Upper lobe of left lung (tissue), 6 donors: ENCODE measurements at regions not wholly inside any gene's neighbourhood (a gene's known extent, or its start where the extent isn't known, plus 50 kb on each side); places are given as distances from the start of the nearest gene placed in this dataset.

Experiments
- ATAC-seq, 2 donors: fragments of 200-7000 bp; cut with Tn5 transposase; one replicate each; pipeline ENCODE4 v1.9.1; 2022; ENCODE audit warnings: mild to moderate bottlenecking in 2 of 2, moderate library complexity in 2 of 2; ENCODE audit not compliant: low FRiP score in 2 of 2
- DNase-seq, 2 donors: peaks; one replicate each; pipeline ENCODE4 v3.0.0-alpha.2; 2019 to 2020
- H3K27ac ChIP-seq, 4 donors: fragments of 200-600 bp; sonication (generic); one replicate each; pipeline ENCODE4 v1.5.1; 2016 to 2019
- H3K27me3 ChIP-seq, 4 donors: fragments of 200-600 bp; sonication (generic); one replicate each; pipeline ENCODE4 v1.5.1; 2017 to 2019
- H3K36me3 ChIP-seq, 4 donors: fragments of 200-600 bp; sonication (generic); one replicate each; pipeline ENCODE4 v1.5.1; 2016 to 2019
- H3K4me1 ChIP-seq, 4 donors: fragments of 200-600 bp; sonication (generic); one replicate each; pipeline ENCODE4 v1.5.1; 2018 to 2019
- H3K4me3 ChIP-seq, 4 donors: fragments of 200-600 bp; sonication (generic); one replicate each; pipeline ENCODE4 v1.5.1; 2017 to 2019; ENCODE audit warnings: mild to moderate bottlenecking in 2 of 4, moderate library complexity in 1 of 4
- H3K9me3 ChIP-seq, 4 donors: fragments of 200-600 bp; sonication (generic); one replicate each; pipeline ENCODE4 v1.5.1; 2018 to 2019
- EP300 ChIP-seq, 4 donors: sonication (generic); formaldehyde crosslinking; IDR thresholded peaks; one replicate each; pipeline ENCODE4 v1.5.1; 2017; ENCODE audit warnings: antibody characterized with exemption in 4 of 4, control low read depth in 2 of 4
- POLR2A ChIP-seq, 4 donors: fragments of 450-650 bp; IDR thresholded peaks; one replicate each; pipeline ENCODE4 v1.5.1; 2016 to 2017; ENCODE audit warnings: antibody characterized with exemption in 4 of 4, mild to moderate bottlenecking in 2 of 4
- POLR2AphosphoS5 ChIP-seq, 2 donors: sonication (generic); formaldehyde crosslinking; IDR thresholded peaks; one replicate each; pipeline ENCODE4 v1.5.1; 2017; ENCODE audit warnings: antibody characterized with exemption in 2 of 2
- WGBS, 2 donors: methylation state at CpG; one replicate each; pipeline ENCODE4 v1.1.5; 2017 to 2018; 5-methylcytosine and 5-hydroxymethylcytosine counted together
- TF ChIP-seq, protein P1 (sequence below), 6 experiments: fragments of 450-650 bp in 4 of 6; fragments of 200-600 bp in 2 of 6; sonication (generic) in 2 of 6; IDR thresholded peaks; one replicate each; pipeline ENCODE4 v1.5.1; 2016 to 2019; ENCODE audit warnings: antibody characterized with exemption in 6 of 6
- donor health status: DM: no; HTN: no; CAD: no; lungs with moderate emphysema.
- donor health status: DM: no; HTN: yes; CAD: no; lungs with severe emphysema.

GRCh38 chr13:47673009-47673850 is 327.8 kb downstream of the SUCLA2 start:
- DNase-seq, result no peak
- no peaks in the 10 kb centered on the region for H3K27me3 ChIP-seq

DNA sequence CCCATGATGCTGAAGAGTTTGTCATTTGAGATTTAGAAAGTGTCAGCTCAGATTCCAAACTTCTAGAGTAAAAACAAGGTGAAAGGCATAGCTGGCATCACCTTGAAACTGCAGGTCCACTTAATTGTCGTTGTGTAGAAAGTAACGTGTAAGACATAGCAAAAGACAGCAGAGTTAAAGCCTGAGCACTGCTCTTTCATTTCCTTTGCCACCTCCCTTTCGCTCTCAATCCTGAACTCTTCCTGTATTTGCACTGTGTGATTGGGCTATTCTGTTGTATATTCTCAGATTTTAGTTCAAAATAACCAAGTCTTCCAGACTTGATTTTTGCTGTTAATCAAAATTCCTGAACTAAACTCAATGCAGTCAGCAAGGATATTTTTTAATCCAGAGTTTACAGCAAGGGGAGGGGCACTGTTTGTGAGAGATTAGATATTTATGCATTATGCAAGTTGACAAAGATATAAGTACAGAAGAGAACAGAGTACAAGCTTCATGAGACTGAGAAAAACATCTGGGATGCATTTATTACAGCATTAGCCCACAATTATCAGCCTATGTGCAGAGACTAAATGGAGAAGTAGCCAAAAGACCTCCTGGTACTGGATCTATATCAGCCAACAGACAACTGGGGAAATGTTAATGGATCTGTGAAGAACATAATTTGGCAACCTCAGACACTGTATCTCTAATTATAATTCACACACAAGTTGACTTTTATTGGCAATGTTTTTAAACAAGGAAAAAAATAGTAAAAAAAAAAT is 328.6 kb downstream of the SUCLA2 start:
- peak in 1 of 2 donors; percentile 81 for ATAC-seq
- Histone ChIP-seq H3K9me3 (no peaks in the 10 kb centered on the region), H3K36me3 (no peaks in the 10 kb centered on the region), H3K4me3 (no peak overlapping the region), H3K4me1 (peaks cover 0 to 5% (median 0%) of the 10 kb centered on the region in 4 donors), H3K27ac (no peak overlapping the region), H3K27me3 (no peaks in the 10 kb centered on the region)
- DNase-seq, result no peak
- 68 to 74% methylated on average over 3 of the region's 3 CpGs for WGBS, 2 donors
- TF ChIP-seq POLR2AphosphoS5 (IDR thresholded peaks at IDR 0.05), result no peak
- TF ChIP-seq, protein P1, sequence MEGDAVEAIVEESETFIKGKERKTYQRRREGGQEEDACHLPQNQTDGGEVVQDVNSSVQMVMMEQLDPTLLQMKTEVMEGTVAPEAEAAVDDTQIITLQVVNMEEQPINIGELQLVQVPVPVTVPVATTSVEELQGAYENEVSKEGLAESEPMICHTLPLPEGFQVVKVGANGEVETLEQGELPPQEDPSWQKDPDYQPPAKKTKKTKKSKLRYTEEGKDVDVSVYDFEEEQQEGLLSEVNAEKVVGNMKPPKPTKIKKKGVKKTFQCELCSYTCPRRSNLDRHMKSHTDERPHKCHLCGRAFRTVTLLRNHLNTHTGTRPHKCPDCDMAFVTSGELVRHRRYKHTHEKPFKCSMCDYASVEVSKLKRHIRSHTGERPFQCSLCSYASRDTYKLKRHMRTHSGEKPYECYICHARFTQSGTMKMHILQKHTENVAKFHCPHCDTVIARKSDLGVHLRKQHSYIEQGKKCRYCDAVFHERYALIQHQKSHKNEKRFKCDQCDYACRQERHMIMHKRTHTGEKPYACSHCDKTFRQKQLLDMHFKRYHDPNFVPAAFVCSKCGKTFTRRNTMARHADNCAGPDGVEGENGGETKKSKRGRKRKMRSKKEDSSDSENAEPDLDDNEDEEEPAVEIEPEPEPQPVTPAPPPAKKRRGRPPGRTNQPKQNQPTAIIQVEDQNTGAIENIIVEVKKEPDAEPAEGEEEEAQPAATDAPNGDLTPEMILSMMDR (IDR thresholded peaks at IDR 0.05), result no peak
- TF ChIP-seq POLR2A (IDR thresholded peaks at IDR 0.05), result no peak
- no peak for TF ChIP-seq EP300 (IDR thresholded peaks at IDR 0.05)

More at GRCh38 chr13:47673009-47673850, 327.8 kb downstream of the SUCLA2 start:
- no peak overlapping the region for H3K4me3 ChIP-seq
- peaks cover 0 to 5% (median 0%) of the 10 kb centered on the region in 4 donors for H3K4me1 ChIP-seq
- no peak overlapping the region for H3K27ac ChIP-seq
- H3K36me3 ChIP-seq, result no peaks in the 10 kb centered on the region
- TF ChIP-seq, protein P1 (IDR thresholded peaks at IDR 0.05), result no peak
- TF ChIP-seq EP300 (IDR thresholded peaks at IDR 0.05) (no peak), POLR2AphosphoS5 (IDR thresholded peaks at IDR 0.05) (no peak), POLR2A (IDR thresholded peaks at IDR 0.05) (no peak)
- 30 to 41% methylated on average over 5 of the region's 5 CpGs for WGBS, 2 donors
- H3K9me3 ChIP-seq, result no peaks in the 10 kb centered on the region
- ATAC-seq, result peak; percentile 61 to 97

- DNase-seq (no peak), ATAC-seq (no peak)
- Histone ChIP-seq H3K9me3 (no peaks in the 10 kb centered on the region), H3K4me1 (peaks cover 0 to 5% (median 0%) of the 10 kb centered on the region in 4 donors), H3K27ac (no peak overlapping the region), H3K27me3 (no peaks in the 10 kb centered on the region), H3K36me3 (no peaks in the 10 kb centered on the region), H3K4me3 (no peak overlapping the region)
- WGBS, 2 donors, result 64 to 87% methylated on average over 3 of the region's 3 CpGs
- TF ChIP-seq EP300 (IDR thresholded peaks at IDR 0.05), result no peak
Measured at GRCh38 chr13:47671776-47672175, 329.3 kb downstream of the SUCLA2 start.

DNA sequence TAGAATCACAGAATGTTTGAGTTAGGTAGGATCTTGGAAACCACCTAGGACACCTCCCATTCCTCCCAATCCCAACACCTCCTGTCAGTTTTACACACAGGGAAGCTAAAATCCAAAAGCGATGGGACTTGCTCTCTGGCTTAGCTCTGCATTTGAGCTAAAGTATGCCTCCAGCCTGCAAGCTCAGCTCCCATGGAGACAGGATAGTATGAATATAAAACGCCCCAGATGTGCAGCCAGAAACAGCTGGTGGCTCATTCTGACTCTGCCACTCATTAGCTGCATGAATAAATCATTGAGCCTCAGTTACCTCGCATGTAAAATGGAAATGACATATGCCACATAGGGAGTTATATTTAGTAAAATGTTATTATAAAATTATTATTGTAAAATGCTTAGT is 336.0 kb downstream of the SUCLA2 start:
- H3K27ac ChIP-seq, result no peak overlapping the region
- no peak overlapping the region for H3K4me3 ChIP-seq
- TF ChIP-seq, protein P1 (IDR thresholded peaks at IDR 0.05), result no peak
- no peak for TF ChIP-seq EP300 (IDR thresholded peaks at IDR 0.05)
- ATAC-seq, result no peak
- no peaks in the 10 kb centered on the region for H3K9me3 ChIP-seq
- no peak for DNase-seq
- H3K36me3 ChIP-seq, result no peaks in the 10 kb centered on the region
- no peaks in the 10 kb centered on the region for H3K4me1 ChIP-seq
- 77 to 80% methylated on average over 3 of the region's 3 CpGs for WGBS, 2 donors
- H3K27me3 ChIP-seq, result no peaks in the 10 kb centered on the region

DNA sequence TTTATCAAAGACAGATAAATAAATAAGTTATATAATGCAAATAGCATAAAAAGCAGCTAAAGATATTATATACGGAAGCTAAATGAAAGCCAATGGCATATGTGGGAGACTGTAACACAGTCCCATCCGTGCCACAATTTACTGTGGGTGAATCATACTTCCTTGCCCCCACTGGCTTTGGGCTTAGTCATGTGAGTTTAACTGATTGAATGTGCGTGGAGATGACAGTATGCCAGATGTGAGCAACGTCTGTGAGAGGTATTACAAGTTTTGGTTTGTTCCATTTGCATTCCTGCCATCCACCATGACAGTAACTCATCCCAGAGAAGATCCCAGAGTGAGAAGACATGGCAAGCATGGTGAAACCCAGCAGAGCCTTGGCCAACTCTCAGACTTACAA is 340.0 kb downstream of the SUCLA2 start:
- H3K27me3 ChIP-seq, result no peaks in the 10 kb centered on the region
- DNase-seq, result no peak
- H3K4me1 ChIP-seq, result no peaks in the 10 kb centered on the region
- no peaks in the 10 kb centered on the region for H3K36me3 ChIP-seq
- no peak overlapping the region for H3K4me3 ChIP-seq
- 70 to 82% methylated on average over 4 of the region's 4 CpGs for WGBS, 2 donors
- ATAC-seq, result no peak
- H3K9me3 ChIP-seq, result no peaks in the 10 kb centered on the region
- no peak for TF ChIP-seq POLR2AphosphoS5 (IDR thresholded peaks at IDR 0.05)
- TF ChIP-seq, protein P1 (IDR thresholded peaks at IDR 0.05), result no peak
- TF ChIP-seq POLR2A (IDR thresholded peaks at IDR 0.05), result no peak
- TF ChIP-seq EP300 (IDR thresholded peaks at IDR 0.05), result no peak
- H3K27ac ChIP-seq, result no peak overlapping the region
